Stimulated activated CD4-positive, alpha-beta T cell treated with anti-CD3 and anti-CD28 coated beads, Interleukin-1b, Interleukin-23, amount 100 ng/mL, for 1 hour (primary cell): ENCODE measurements at regions not wholly inside any gene's neighbourhood (a gene's known extent, or its start where the extent isn't known, plus 50 kb on each side); places are given as distances from the start of the nearest gene placed in this dataset.

ENCODE experiments used
- DNase-seq, 2 donors: peaks; one replicate each; pipeline ENCODE4 v3.0.0-alpha.2; 2020; ENCODE audit warnings: low read depth in 2 of 2

- no peak for DNase-seq
Observed at GRCh38 chr13:109669956-109670355, 116.4 kb downstream of the IRS2 start.

- no peak for DNase-seq
Observed at GRCh38 chr13:109669234-109669612, 117.2 kb downstream of the IRS2 start.

DNA sequence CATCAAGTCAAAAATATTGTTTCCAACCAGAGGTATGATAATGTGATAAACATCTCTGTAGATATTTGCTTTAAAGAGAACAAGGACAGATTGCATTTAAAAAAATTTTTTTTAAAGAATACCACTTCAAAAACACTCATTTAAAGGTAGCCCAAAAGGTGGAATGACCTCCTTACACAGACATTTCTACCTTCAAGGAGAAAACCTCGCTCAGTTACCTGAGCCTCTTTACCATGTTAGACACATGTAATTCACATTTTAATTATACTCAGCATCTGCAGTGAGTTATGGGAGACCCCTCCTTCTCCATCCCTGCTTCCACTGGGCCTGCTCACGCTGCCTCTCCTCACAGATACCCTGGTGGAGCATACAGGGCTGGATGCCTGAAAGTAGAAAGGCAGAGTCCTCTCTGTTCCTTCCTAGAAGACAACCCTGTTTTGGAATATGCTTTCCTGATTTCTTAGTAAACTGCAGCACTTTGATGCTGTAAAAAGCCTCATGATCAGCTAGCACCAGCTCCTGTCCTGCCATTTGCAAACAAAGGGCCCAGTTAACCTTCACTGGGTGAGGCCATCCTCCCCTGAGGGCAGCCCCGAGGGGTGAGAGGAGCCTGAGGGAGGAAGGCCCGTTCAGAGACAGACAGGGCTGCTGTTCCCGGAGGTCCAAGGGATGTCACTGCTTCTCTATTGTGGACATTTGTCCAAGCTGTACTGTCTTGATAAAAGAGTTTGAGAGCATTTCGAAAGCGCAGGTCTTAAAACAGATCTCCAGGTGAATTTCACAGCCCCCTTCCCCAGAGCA, 117.8 kb downstream of the IRS2 start:
- no peak for DNase-seq

DNA sequence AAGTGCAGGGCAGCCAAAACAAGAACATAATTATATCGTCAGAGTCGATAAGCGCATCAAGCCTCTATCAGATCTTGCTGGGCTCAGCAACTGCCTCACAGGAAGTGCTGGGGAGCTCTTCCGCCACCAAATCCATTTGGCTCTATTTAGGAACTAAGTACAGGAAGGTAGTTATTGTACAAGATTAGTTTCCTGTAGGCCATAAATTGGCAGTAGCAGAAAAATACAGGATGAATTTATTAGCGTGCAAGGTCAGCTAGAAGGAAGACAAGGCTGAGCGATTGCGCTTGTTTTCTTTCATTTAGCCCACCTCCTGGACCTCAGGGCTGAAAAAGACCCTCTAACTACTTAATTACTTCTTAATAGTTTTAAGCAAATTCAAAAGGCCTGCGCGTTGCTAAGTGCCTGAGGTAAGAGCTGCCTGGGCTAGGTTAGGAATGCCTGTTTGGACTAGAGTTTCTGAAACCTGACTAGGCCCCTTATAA, 118.5 kb downstream of the IRS2 start:
- no peak for DNase-seq

GRCh38 chr13:109667056-109667455, 119.3 kb downstream of the IRS2 start:
- DNase-seq: no peak

DNA sequence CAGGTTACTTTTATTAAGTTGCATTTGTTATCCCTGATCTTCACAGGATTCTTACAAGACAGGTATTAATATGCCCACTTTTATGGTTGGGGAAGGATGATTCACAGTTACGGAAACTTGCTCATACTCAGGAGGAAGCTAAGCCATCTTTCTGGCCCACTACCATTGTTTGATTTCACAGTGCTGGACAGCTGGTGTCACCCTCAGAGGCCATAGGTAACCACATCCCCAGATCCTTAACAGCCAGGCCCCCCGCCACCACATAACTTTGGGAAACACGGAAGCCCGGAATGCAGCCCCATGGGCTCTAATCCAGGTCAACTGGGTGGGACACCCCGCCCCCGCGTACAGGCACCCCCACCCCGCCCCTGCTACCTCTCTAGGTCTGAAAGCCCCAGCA, 119.7 kb downstream of the IRS2 start:
- DNase-seq: no peak

GRCh38 chr13:109665781-109666249, 120.6 kb downstream of the IRS2 start:
- no peak for DNase-seq

DNA sequence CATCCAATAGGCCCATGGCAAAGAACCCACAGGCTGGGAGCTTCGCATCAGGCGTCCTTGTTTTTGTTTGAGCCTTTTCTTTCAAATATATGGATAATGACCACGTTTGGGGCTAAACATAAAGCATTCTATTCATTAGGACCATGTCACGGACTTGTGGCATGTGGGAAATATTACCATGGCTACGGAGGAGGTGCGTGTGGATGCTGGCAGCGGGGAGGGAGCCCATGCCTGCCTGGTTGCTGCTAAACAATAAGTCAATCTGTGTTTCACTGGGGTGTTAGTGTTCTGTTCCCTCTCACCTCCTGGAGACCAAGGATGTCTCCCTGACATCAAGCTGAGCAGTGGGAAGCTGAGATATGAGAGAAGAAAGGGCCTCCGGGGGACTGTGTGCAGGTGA, 121.1 kb downstream of the IRS2 start:
- no peak for DNase-seq

DNA sequence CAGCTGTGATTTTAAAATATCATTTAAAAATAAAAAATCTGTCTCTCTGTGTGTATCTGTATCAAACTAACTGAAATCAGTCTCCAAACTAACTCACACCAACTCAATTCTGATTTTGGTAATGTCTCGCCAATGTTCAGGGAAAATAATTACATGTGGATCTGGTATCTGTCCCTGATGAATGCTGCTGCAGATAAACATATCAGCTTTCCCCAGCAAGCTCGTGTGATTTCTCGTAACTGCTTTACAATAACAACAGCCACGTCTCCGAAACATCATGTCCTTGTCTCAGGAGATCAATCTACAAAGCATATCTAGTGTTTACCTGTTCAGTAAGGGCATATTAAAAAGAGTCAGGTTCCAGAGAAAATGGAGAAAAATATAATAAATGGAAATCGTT, 129.0 kb downstream of the IRS2 start:
- DNase-seq: no peak

DNA sequence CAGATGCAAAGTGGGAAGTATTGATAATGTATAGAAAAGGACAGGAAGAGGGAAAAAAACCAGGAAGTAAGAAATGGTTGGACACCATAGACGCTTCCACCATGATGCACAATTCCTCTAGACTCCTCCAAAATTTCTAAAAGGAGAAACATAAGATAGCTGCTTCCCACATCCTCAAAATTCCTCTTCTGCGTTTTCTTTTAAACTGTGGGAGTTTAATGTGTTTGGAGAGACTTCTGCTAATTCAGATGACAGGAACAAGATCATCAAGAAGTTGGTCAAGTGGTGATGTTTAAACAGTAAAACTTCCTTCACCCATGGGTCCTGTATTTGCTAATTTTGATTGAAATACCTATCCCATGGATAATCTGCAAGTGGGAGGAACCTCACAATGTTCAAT, 130.2 kb downstream of the IRS2 start:
- DNase-seq: no peak

GRCh38 chr13:109655611-109656010, 130.8 kb downstream of the IRS2 start:
- DNase-seq: no peak

GRCh38 chr13:109655206-109655600, 131.2 kb downstream of the IRS2 start:
- DNase-seq: no peak

DNA sequence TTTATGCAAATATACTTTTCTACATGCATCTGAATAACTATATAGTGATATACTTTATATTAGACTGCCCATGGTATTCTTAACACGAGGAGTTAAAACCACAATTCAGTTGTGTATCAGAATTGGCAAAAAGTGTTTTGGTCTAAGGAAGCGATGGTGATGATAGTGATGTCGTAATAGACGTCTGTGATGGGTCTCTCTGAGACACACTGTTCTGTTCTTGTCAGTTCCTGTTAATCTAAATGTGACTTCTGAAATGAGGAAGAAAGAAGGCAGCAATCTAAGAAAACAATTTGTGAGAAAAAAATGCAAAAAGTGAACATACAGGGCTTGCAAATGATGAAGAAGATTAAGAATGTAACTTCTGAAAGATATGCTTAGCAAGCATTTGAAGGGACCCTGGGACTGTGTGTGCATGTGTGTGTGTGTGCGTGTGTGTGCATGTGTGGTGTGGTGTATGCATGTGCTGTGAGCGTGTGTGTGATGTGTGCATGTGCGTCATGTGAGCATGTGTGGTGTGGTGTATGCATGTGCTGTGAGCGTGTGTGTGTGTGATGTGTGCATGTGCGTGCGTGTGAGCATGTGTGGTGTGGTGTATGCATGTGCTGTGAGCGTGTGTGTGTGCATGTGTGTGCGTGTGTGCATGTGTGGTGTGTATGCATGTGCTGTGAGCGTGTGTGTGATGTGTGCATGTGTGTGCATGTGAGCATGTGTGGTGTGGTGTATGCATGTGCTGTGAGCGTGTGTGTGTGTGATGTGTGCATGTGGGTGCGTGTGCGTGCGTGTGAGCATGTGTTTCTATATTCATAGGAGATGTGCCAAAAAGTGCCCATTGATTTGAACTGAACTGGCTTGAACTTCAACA, 131.8 kb downstream of the IRS2 start:
- DNase-seq: no peak

DNA sequence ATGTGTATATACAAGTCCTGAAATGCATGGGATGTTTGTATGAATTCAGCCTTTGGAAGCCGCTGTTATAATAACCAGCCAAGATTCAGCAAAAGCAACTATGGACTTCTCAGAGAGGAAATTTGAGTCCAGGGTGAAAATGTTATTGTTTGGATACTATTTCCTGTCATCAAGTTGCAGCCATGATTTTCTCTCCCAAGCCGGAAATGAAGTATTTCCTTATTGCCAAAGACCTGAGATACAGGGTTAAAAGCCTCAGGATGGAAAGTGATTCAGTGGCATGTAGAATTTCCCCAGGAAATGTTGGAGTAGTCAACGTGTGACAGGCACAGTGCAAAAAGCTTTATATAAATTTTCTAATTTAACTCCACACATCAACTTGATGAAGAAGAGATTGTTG, 133.9 kb downstream of the IRS2 start:
- no peak for DNase-seq

DNA sequence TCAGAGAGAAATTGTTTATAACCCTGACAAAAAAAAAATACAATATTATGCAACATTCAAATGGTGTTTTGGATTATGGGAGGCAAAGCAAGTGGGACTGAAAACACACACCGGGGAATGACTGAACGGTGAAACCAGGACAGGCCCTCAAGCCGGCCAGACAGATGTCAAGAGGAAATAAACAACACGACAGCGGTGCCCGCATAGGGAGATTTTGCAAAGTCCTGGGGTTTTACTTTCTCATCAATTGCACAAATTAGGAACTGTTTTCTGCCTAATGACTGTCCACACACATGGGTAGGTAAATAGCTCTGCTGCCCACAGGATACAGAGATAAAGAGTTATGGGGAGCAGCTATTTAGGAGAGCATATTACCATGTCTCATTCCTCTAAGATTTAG, 134.5 kb downstream of the IRS2 start:
- no peak for DNase-seq

DNA sequence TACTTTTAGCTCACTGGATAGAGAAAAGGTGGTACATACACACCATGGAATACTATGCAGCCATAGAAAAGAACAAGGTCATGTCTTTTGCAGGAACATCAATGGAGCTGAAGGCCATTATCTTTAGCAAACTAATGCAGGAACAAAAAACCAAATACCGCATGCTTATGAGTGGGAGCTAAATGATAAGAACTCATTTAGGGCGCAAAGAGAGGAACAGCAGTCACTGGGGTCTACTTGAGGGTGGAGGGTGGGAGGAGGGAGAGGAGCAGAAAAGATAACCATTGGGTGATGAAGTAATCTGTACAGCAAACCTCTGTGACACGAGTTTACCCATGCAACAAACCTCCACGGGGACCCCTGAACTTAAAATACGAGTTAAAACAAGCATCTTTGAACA, 135.1 kb downstream of the IRS2 start:
- DNase-seq: no peak

GRCh38 chr13:109650861-109651260, 135.5 kb downstream of the IRS2 start:
- DNase-seq: no peak

DNA sequence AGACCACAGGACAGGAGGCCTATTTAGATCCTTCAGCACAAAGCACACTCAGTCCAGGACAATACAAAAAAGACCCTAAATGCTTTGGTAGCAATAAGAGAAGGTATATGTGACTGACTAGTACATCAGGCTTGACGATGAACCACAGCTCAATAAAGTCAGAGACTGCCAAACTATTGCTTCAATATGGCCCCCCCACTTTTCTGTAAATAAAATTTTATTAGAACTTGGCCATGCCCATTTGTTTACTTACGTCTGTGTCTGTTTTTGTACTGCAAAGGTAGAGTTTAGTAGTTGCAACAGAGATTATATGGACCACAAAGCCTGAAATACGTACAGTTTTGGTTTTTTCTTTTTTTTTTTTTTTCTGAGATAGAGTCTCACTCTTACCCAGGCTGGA, 136.7 kb downstream of the IRS2 start:
- no peak for DNase-seq

GRCh38 chr13:109647699-109648098, 138.7 kb downstream of the IRS2 start:
- no peak for DNase-seq

GRCh38 chr13:109647053-109647452, 139.3 kb downstream of the IRS2 start:
- no peak for DNase-seq

DNA sequence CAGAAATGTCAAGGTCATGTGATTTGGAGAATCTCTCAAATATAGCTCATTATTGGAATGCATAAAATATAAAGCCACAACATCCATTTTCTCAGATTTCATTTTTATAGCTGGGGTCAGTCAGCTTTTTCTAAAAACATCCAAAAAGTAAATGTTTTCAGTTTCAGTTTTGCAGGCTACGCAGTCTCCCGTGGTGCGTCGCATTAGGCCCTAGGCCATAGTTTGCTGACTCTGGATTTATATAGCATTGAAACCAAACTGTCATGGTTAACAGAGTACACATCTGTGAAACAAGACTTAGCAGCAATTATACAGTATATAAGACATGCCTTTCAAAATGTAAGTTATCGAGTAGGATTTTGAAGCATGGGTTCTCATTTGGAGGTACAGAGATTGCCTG, 140.0 kb downstream of the IRS2 start:
- no peak for DNase-seq

DNA sequence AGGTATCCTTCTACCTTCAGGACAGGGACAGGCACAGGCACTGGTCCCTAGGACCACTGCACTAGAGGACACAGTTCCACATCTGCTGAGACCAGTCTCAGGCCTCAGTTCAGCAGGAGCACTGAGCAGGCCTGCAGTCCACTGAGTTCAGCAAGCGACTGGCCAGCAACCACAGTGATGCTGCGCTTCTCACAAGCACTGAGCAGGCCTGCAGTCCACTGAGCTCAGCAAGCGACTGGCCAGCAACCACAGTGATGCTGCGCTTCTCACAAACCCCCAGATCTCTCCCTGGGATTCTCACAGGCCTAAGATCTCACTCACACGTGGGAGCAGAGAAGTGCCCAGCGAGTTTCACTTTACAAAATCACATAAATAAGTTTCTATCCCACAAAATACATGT, 140.6 kb downstream of the IRS2 start:
- no peak for DNase-seq

DNA sequence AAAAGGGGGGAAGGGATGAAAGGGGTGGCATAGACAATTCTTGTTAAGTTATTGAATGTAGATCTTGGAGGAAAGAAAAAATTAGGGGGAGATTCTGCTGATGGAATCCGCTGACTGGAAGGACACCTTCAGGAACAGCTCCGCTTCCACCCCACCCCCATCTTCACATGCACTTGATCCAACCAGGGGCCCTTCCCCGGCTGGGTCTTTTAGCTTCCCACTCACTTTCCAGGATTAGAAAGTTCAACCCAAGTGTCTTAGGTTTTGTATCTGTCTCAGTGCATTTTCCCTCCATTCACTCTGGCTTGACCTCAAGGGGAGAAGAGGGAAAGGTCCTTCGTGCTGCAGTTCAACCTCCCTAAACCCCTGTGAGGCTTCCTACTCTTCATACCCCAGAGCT, 141.4 kb downstream of the IRS2 start:
- DNase-seq: no peak
